RKO (cell line): ENCODE measurements at regions not wholly inside any gene's neighbourhood (a gene's known extent, or its start where the extent isn't known, plus 50 kb on each side); places are given as distances from the start of the nearest gene placed in this dataset.

ENCODE experiments used
- DNase-seq: peaks from one replicate; pipeline ENCODE4 v3.0.0-alpha.2; 2016; ENCODE audit warnings: low spot score

GRCh38 chr13:21318891-21319532 is 140.1 kb downstream of the ZDHHC20 start:
- no peak for DNase-seq

- DNase-seq: no peak
These were observed 139.0 kb downstream of the ZDHHC20 start for GRCh38 chr13:21319869-21320641.

- DNase-seq: no peak
These were observed 138.5 kb downstream of the ZDHHC20 start for GRCh38 chr13:21320642-21321034.

- DNase-seq: no peak
These were observed 137.8 kb downstream of the ZDHHC20 start for GRCh38 chr13:21321269-21321668.

GRCh38 chr13:21322327-21322965 is 136.7 kb downstream of the ZDHHC20 start:
- DNase-seq: no peak
